ENCODE measurements at regions not wholly inside any gene's neighbourhood (a gene's known extent, or its start where the extent isn't known, plus 50 kb on each side); places are given as distances from the start of the nearest gene placed in this dataset.

DNA sequence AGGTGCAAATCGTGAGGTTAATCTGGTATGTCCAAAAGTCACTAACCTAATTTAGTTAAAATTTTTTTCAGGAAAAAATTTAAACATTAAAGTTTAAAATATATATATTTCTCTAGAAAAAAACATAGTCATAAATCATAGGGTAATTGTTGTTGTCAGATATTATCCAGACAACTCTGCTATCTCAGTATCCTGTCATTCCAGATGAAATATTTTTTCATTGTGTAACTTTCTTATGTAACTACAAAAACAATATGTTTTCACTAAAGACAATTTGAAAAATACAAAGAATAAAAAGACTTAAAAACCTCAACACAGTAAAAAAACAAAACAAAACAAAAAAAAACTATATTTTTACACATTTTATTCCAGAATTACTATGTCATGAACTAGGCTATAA is 57.6 kb downstream of the TENT5A start:
- no peak for DNase-seq

GRCh38 chr6:81694207-81694606 is 58.3 kb downstream of the TENT5A start:
- DNase-seq, result no peak

DNA sequence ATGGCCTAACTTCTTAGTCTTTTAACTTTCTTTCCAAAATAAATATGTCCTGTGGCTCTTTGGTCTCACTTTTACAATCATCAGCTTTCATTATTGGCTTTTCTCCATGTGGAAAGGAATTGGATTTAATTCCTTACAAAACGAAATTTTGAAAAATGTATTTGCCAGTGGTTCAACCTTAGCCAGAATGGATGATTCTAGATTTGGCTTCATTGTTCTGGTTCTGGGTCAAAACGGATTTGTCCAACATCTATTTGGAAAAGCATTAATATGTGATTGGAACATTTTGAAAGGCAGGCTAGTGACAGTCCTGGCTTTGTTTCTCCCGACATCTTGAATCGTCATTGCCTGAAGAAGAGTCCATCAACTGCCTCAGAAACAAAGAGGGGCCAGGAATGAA is 59.2 kb downstream of the TENT5A start:
- DNase-seq, result no peak

GRCh38 chr6:81690073-81690472 is 62.4 kb downstream of the TENT5A start:
- no peak for DNase-seq

DNA sequence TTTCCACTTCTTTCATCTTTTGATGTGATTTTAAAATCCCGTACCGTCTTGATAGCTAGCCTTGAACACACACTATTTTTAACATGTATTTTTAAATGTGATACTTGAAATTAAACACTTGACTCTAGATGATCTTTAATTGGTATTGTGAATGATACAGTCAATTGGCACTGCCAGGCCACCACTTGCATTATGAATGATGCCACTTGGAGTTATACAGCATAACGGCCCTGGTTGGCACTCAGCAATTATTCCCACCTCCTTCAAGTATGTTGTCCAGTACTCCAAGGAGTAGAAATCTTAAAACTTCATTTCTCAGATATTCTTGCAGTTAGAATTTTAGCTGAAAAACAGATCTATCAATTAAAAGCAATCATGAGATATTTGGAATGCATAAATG is 62.9 kb downstream of the TENT5A start:
- DNase-seq, result no peak

DNA sequence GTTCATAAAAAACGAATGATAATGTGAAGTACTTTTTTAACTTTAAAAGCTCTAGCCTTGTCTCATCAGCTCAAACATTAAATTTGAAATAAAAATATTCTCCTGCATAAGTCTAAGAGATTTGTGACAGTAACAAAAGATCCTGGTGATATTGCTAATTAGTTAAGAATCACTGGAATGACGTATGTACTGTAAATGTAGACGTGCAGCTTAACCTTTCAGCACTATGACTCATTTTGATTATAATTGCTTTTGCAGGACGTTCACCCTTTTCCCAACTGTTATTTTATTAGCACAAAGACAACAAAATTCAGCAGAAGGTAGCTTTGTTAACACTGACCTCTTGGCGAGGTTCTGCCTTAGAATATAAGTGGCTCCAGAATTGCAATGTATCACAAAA is 68.6 kb downstream of the TENT5A start:
- peak; percentile 61 for DNase-seq

GRCh38 chr6:81682858-81683620 is 69.4 kb downstream of the TENT5A start:
- DNase-seq, result no peak

DNA sequence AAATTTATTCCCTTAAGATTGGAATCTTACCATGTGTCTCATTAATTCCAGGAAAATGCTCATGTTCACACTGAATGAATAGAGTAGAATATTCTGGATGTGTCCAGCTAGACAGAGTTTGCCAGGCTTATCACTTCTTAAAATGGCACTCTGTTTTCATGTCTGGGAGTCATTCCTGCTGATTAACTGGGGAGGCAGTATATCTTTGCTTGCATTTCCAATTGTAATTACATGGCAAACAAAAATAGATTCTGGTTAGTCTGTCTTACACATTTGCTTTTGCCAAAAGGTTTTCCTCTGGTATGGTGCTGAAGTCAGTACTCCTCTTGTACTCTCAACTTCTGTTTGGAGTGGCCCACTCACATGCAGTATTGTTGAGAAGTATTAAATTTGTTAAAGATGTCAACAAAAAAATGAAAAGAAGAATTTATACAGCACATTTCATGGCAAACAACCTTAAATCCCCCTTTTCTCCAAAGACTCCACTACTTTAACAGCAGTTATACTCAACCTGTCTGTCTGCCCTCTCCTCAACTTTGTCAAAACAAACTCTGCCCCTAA is 70.2 kb downstream of the TENT5A start:
- no peak for DNase-seq

GRCh38 chr6:81669445-81669844 is 83.0 kb downstream of the TENT5A start:
- no peak for DNase-seq

- no peak for DNase-seq
Observed at GRCh38 chr6:81668615-81669047, 83.8 kb downstream of the TENT5A start.

GRCh38 chr6:81666481-81666880 is 86.0 kb downstream of the TENT5A start:
- no peak for DNase-seq

DNA sequence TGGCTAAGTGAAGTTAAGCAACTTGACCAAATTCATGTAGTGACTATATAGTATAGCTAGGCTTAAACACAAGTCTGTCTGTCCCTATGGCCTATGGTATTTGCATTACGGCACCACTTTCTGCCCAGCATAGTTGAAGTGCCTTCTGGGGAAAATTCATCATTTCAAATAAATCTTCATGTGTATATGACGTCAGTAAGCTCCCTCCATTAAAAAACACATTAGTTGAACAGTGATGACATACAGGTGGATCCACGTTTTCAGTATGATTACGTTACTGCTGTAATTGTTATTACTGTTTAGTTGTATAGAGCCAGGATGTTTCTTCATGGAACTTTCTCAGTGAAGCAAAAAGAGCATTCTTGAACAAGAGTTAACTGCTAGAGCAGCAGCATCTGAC is 96.2 kb downstream of the TENT5A start:
- no peak for DNase-seq

DNA sequence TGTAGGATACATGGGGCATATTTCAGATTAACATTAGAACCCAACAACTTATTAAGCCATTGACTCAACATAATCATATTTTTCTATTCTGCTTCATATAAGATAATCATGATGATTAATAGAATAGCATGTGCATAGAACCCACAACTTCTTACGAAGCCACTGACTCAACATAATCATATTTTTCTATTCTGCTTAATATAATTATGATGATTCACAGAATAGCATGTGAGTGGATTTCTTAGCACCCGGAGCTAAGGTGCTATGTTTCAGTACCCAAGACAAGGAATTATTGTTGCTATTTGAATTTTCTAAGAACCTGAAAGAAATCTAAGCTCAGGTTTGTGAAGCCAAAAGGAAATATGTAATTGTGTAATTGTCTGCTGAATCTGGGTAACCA is 96.8 kb downstream of the TENT5A start:
- DNase-seq, result no peak

GRCh38 chr6:81648502-81648901 is 104.0 kb downstream of the TENT5A start:
- no peak for DNase-seq

DNA sequence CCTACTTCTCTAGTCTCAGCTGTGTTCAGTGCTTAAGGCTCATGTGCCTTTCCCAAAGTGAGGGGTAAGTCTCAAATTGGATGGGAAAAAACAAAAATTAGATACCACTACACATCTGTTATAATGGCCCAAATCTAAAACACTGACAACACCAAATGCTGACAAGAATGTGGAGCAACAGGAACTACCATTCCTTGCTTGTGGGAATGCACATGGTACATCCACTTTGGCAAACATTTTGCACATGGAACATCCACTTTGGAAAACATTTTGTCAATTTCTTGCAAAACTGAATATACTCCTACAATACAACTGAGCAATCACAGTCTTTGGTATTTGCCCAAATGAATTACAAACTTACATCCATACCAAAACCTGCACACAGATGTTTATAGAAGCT is 109.3 kb downstream of the TENT5A start:
- DNase-seq, result no peak

- DNase-seq, result no peak
Observed at GRCh38 chr6:81640891-81641290, 111.6 kb downstream of the TENT5A start.

GRCh38 chr6:81640126-81640525 is 112.4 kb downstream of the TENT5A start:
- no peak for DNase-seq

- no peak for DNase-seq
Observed at GRCh38 chr6:81638366-81638765, 114.1 kb downstream of the TENT5A start.

DNA sequence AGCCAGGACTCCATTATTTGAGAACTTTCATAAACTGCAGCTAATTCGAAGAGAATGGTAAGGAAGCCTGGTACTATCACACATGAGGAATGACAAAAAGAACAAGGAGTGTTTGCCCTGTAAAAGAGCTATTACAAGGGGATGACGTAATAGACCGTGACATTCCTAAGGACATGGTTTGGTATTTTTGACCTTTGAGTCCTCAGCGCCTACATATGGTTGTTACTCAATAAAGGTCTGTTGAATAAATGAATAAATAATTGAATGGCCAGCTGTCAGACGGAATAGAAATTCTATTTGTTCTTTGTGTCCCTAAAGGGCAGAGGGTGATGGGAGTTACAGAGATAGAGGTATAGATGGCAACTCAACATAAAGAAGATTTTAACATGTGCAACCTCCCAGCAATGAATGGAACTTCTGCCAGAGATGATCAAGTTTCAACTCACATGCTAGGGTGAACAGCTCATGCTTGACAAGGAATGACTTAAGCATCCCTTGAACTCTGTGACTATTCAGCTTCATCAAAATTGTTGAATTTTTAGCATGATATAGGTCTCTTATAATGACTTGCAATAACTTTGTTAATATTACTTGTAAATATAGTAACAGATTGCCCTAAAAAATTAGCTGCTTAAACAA is 115.4 kb downstream of the TENT5A start:
- peak; percentile 13 for DNase-seq

- DNase-seq, result no peak
Observed at GRCh38 chr6:81634155-81634880, 118.2 kb downstream of the TENT5A start.

DNA sequence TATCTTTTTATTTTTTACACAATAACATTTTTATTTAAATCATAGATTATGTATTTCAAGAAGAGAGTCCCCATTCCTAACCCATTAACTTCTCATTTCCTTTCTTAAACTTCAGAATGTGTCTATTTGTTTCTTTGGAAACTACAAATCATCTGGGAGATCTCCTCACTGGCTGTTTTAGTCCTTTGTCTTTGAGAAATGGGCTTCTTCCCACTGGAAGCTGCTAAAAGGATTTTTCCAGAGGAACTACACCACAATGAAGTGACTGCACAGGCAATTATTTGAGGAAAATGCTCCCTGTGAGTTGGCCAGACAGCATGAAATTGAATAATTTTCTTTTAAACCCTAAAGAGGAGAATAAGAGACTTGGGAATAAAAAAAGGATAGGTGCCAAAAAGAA is 119.1 kb downstream of the TENT5A start:
- no peak for DNase-seq

DNA sequence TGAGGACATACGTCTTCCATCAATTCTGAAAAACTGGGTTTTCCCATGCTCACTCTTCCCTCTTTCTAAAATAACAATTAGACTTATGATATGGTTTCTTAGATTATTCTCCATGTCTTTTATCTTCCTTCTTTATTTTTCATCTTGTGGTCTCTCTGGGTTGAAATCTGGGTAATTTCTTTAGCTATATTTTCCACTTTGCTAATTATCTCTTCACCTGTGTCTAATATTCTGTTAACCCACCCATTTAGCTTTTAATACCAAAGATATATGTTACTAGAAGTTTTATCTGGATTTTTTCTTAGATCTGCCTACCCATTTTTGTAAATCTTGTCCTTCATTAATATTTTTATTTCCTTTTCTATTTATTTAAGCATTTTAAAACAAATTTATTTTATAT is 121.8 kb downstream of the TENT5A start:
- DNase-seq, result no peak

DNA sequence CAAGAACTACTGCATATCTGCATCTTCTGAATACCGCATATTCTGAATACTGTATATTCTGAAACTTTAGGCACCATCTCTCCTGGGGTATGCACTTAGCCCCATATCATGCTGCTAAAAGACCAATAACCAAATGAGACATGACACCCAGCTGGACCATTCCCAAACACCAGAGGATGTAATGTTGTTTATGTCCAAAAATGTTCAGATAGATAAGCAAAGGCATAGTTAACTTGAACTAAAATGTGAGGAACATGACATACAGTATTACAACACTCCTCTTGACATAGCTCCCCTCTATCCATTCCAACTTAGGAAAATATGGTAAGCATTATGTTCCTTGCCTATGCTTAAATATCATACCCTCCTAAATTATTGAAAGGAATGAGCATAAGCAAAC is 127.3 kb downstream of the TENT5A start:
- no peak for DNase-seq

GRCh38 chr6:81624453-81624852 is 128.0 kb downstream of the TENT5A start:
- DNase-seq, result peak; percentile 42

All from EL (cell line).